Stimulated activated naive CD4-positive, alpha-beta T cell (primary cell): ENCODE measurements at regions not wholly inside any gene's neighbourhood (a gene's known extent, or its start where the extent isn't known, plus 50 kb on each side); places are given as distances from the start of the nearest gene placed in this dataset.

Source experiments
- DNase-seq, 6 experiments: peaks; one replicate each; lab custom pipeline; 2025; lab: John Stamatoyannopoulos, UW

GRCh38 chr6:160899671-160900430, 91.7 kb upstream of the MAP3K4 start:
- DNase-seq, result no peak

GRCh38 chr6:160911949-160912348, 79.6 kb upstream of the MAP3K4 start:
- no peak for DNase-seq

DNA sequence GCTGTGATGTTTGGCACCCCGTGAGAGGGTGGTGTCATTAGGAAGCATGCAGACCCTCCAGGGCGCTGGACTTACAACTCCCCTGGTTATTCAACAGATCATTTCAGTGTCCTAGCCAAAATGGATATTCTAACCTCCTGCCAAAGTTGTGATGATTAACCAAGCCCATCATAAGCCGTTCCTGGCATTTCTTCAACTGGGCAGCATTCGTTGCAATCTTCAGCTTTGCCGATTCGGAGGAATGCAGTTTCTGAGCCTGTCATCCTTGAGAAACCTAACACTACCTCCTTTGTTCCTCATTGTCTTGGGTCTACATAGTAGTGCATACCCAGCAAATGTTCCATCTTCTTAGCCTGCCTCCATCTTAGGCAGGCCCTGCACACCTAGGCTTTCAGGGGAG, 79.2 kb upstream of the MAP3K4 start:
- DNase-seq, result no peak

DNA sequence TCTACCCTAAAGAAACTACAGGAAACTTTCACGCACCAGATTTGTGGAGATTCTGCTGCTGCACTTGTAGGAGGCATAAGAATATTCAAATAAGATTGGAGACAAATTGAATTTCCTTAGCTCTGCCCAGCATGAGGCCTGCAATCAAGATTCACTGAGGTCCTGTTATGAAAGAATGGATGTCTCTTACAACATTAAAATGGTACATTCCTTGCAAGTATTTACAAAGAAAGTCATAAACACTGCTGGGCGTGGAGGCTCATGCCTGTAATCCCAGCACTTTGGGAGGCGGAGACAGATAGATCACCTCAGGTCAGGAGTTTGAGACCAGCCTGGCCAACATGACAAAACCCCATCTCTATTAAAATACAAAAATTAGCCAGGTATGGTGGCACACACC, 74.0 kb upstream of the MAP3K4 start:
- DNase-seq, result no peak

DNA sequence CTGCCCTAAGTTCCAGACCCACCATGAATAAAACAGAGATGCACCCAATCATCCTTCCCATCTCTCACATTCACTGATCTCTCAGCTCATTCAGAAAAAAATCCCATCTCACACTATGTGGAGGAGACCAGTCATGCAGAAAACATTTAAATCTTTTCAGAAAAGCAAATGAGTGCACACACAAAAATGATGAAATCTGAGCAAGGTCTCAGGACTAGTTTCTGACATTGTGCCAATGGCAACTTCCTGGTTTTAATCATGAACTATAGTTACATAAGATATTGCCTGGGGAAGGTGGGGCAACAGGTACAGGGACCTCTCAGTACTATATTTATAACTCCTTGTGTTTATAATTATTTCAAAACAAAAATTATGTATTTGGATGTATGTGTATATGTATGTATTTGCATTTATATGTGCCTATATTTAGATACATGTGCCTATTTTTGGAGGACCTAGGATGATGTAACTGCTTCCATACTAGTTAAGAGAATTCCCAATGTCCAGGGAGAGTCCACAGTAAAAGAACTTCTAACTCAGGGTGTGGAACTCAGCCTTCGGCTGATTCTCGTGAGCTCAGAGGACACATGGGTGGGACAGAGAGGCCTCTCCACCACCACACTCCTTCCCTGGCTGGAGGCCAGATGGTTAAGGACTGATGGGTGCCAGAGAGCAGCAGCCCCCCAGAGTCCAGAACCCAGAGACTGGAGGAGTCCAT, 71.7 kb upstream of the MAP3K4 start:
- DNase-seq, result no peak

DNA sequence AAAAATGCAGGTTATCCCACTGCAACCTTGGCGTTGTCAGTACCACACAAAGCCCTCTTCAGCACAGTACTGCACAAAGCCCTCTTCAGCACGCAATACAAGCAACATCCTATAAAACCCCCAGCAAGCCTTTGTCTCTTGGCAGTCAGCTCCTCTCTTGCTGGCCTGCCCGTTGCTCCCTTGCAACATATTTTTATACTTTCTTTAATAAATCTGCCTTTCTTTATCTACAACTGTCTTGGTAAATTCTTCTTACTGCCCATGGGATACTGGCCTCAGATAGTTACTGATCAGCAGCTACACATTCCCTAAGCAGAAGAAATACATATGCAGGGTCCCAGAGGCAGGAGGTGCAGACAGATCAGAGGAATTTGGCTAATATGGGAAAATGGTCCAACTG, 70.5 kb upstream of the MAP3K4 start:
- DNase-seq, result no peak

DNA sequence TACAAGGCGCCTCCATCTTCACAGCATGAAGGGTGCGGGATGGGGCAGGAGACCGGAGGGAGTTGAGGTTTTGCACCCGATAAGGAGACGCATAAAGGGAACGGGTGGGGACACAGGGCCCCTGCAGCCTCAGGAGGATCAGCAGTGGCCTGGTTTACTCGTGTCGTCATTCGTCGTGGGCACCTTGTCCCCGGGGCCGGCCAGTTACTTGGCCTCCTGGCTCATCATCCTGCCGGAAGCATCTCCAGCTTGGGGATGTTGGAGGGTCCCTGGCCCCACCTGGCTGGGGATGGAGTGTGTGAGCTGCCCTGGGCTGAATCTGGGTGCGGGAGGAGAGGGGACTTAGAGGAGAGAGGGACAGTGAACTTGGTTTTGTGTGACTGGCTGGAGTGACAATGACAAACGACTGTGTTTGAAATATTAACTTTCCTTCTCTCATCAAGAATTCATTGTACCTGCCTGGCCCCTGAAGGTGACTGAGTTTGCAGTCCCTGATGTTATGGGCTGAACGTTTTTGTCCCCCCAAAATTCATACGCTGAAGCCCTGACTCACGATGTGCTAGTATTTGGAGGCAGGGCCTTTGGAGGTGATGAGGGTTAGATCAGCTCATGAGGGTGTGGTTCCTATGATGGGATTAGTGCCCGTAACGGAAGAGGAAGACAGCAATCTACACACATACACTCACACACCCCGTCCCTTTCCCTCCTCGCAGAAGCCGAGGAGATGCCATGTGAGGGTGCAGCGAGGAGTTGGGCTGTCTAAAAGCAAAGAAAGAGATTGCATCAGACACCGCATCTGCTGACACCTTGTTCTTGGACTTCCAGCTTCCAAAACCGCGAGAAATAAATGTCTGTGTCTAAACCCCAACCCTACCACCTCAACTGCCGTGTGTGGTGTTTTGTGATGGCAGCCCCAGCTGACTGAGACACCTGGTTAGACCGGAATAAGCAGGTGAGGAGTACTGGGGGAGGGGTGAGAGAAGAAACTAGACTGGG, 65.0 kb upstream of the MAP3K4 start:
- no peak for DNase-seq

DNA sequence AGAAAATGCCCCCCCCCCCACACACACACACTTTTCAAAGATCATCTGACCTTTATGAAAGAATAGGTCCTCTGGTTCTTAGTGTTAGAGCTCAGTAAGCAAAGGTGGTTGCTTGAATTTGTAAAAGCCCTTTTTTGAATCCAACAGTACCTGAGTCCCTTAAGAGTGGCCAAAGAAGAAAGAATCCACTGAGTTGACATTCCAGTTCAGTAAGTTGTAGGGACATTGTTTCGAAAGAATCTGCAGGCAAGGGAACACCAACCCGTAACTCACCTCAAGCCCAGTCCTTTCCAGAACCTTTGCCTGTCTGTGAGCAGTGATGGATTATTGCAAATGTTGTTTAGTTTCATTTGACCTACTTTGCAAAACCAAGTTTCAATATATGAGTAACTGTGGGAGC, 64.2 kb upstream of the MAP3K4 start:
- no peak for DNase-seq

- no peak for DNase-seq
Measured at GRCh38 chr6:160929361-160929760, 62.2 kb upstream of the MAP3K4 start.

DNA sequence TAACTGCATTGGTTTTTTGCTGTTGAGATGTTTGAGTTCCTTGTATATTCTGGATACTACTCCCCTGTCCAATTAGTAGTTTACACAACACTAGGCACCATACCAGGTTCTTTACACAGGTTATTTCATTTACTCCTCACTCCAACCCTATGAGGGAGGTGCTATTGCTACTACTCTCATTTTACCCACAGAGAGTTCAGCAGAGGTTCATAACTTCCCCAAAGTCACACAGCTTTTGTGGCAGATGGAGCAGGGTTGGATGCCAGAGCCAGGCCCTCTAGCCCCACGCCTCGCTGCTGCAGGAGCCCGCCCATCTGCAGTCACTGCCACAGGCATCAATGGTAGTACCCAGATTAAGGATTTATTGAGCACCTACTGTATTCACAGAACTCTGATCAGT, 61.7 kb upstream of the MAP3K4 start:
- DNase-seq, result no peak

DNA sequence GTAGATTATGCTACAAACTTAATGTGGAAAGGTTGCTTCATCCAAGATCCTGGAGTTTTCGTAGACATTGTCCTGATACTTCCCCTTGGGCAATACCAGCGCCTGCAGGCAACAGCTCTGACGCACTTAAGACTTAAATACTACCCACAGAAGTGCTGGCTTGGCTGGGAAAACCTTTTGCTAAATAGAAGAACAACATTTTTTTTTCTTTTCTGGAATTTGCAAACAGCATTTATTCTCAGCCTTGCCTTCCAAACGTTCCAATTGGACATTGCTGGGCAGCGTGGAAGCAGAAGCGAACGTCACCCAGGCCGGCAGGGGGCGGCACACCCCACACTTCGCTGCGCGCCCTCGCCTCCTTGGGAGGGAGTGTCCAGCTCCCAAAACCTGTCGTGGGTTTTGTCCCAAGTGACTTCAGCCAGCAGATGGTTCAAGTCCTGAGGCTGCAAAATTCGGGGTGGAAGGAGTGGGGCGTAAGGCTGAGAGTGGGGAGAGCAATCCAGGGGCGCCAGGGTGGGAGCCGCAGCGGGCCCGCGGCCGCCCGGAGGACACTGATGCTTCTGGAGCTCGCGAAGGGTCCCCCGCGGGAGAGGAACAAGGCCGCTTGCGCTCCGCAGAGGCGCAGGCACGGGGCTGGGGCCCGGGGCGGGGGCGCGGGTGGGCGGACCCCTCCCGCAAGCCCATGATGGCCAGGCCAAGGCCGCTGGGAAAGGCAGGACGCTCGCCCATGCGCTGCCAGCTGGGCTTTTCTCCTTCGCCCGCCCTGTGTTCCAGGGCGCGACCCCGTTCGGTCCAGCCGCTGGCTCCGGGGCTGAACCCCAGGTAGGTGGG, 60.8 kb upstream of the MAP3K4 start:
- peak in 5 of 6 experiments; percentile 16 to 44 (median 30) for DNase-seq

GRCh38 chr6:160931378-160932310, 59.9 kb upstream of the MAP3K4 start:
- no peak for DNase-seq

DNA sequence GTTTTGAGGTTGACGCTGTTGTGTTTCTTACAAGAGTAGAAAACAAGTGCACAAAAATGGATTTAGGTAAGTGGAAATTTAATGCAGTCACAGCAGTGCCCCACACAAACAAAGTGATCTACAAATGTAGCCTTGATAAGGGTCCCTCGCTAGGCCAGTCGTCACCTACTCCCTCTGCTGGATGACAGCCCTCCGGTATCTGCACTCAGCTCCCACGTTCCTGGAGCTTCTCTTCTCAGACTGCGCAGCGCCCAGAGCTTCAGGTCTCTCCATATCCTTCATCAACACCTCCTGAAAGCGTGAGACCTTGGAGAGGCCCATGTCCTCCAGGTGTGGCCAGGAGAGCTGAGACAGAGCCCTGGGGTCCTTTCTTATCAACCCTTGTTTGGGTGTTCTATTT, 58.3 kb upstream of the MAP3K4 start:
- DNase-seq, result no peak

DNA sequence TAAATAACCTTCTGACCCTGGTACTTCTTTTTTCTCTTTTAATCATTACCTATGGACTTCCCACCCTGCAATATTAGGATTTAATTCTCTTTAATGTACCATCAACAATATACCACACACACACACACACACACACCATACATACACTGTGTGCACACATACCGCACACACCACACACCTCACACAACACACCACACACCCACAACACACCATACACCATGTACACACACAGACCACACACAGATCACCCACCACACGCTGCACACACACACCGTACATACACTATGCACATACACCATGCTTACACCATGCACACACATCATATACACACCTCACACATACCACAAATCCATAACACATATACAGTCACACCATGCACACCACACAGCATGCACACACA, 57.4 kb upstream of the MAP3K4 start:
- DNase-seq, result no peak

GRCh38 chr6:160940197-160940596, 51.4 kb upstream of the MAP3K4 start:
- DNase-seq, result no peak
